ENCODE measurements at regions not wholly inside any gene's neighbourhood (a gene's known extent, or its start where the extent isn't known, plus 50 kb on each side); places are given as distances from the start of the nearest gene placed in this dataset.

DNA sequence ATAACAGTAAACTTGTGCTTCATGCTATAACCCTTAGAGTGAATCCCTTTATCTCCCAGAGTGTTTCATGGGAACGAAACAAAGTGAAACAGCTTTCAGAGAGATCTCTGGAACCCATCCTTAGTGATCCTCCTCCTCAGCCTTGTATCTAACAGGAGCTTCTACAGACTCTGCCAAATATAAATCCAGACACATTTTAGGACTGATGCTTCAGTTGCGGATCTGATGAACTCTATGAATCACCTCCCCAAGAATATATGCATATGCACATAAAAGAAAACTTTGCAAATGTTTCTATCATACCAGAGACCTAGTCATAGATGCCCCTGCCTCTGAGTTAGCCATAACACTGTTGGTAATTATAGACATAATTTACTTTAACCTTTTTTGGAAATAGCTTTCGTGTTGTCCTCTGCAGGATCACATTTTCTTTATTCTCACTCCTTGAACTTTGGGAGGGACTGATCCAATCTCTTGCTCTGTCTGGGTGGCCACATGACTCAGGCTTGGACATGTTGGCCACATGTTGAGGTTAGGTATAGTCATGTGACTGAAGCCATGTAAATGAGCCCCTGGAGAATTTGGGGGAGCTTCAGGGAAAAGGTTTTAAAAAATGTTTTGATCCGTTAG is 306.4 kb upstream of the CNTN3 start:
- TF ChIP-seq EZH2 (IDR thresholded peaks at IDR 0.05; ENCODE audit: borderline replicate concordance, low read depth, low read length, severe bottlenecking) (no peak), POLR2AphosphoS5 (IDR thresholded peaks at IDR 0.05; ENCODE audit: insufficient read depth, low read depth, low read length) (no peak)
- dilution Hi-C loops (cut with MboI; ENCODE audit: extremely low pct_ligation_motif_present, low sequenced_read_pairs) (no loop called here), intact Hi-C loops (cut with micrococcal nuclease) (no loop called here)
- CTCF ChIA-PET: no interaction called here
- no peak overlapping the region for H2AFZ ChIP-seq (ENCODE audit: low read depth, low read length)
- H3K4me1 ChIP-seq (ENCODE audit: control insufficient read depth, extremely low read depth, insufficient read depth, low read length): no peaks in the 10 kb centered on the region
- no peaks in the 10 kb centered on the region for H3K9me1 ChIP-seq (replicated peaks; ENCODE audit: control insufficient read depth, extremely low read depth, insufficient read depth, low read length)
- POLR2A ChIA-PET: no interaction called here
- no peak overlapping the region for H3K9ac ChIP-seq (replicated peaks; ENCODE audit: extremely low read depth, insufficient read depth, low read length)
- no peaks in the 10 kb centered on the region for H3K79me2 ChIP-seq (ENCODE audit: control insufficient read depth, insufficient read depth, low read length)
- no peak overlapping the region for H3K27ac ChIP-seq (ENCODE audit: insufficient read depth, low read depth, low read length)
- DNase-seq (ENCODE audit: low read depth, low spot score) (no peak), FAIRE-seq (no peak)
- H3K36me3 ChIP-seq (ENCODE audit: control insufficient read depth in 2 of 2, extremely low read depth in 1 of 2, insufficient read depth in 2 of 2, low read length in 2 of 2): no peaks in the 10 kb centered on the region
- no peak overlapping the region for H3K4me2 ChIP-seq (ENCODE audit: insufficient read depth, low read length)
- BruUV-seq (replicated peaks): no TSS peak
- peaks cover 5% of the 10 kb centered on the region for H3K9me3 ChIP-seq (replicated peaks; ENCODE audit: control insufficient read depth, insufficient read depth, low read length)
- no peak overlapping the region for H3K4me3 ChIP-seq (replicated peaks in 1 of 3; ENCODE audit: insufficient read depth in 1 of 3, low read depth in 1 of 3, low read length in 3 of 3)
- H4K20me1 ChIP-seq (replicated peaks; ENCODE audit: control insufficient read depth, extremely low read depth, insufficient read depth, low read length): no peaks in the 10 kb centered on the region
- no peaks in the 10 kb centered on the region for H3K27me3 ChIP-seq (ENCODE audit: control insufficient read depth in 2 of 2, insufficient read depth in 2 of 2, low read length in 2 of 2)

- no peaks in the 10 kb centered on the region for H3K9me1 ChIP-seq (replicated peaks; ENCODE audit: control insufficient read depth, extremely low read depth, insufficient read depth, low read length)
- TF ChIP-seq FOS (IDR thresholded peaks at IDR 0.05; ENCODE audit: borderline replicate concordance, insufficient read depth, low read length): no peak
- no peak for TF ChIP-seq POLR2A (IDR thresholded peaks at IDR 0.05; ENCODE audit: low read depth, low read length)
- TF ChIP-seq JUN (IDR thresholded peaks at IDR 0.05; ENCODE audit: borderline replicate concordance, insufficient read depth, insufficient read length, low read depth): no peak
- TF ChIP-seq MAX (IDR thresholded peaks at IDR 0.05; ENCODE audit: insufficient read depth, insufficient read length): no peak
- no peak for TF ChIP-seq GATA2 (IDR thresholded peaks at IDR 0.05; ENCODE audit: insufficient read depth, insufficient read length, low read depth, low read length)
- no peak for TF ChIP-seq EZH2 (IDR thresholded peaks at IDR 0.05; ENCODE audit: borderline replicate concordance, low read depth, low read length, severe bottlenecking)
- no peak for TF ChIP-seq POLR2AphosphoS5 (IDR thresholded peaks at IDR 0.05; ENCODE audit: insufficient read depth, low read depth, low read length)
- no peak for TF ChIP-seq MYC (IDR thresholded peaks at IDR 0.05; ENCODE audit: low read depth, low read length)
- no peak for TF ChIP-seq CTCF (IDR thresholded peaks at IDR 0.05; ENCODE audit: extremely low read depth in 1 of 2, insufficient read depth in 1 of 2, low read depth in 1 of 2, low read length in 2 of 2)
- H3K4me2 ChIP-seq (ENCODE audit: insufficient read depth, low read length): no peak overlapping the region
- dilution Hi-C loops (cut with MboI; ENCODE audit: extremely low pct_ligation_motif_present, low sequenced_read_pairs) (no loop called here), intact Hi-C loops (cut with micrococcal nuclease) (no loop called here)
- H2AFZ ChIP-seq (ENCODE audit: low read depth, low read length): no peak overlapping the region
- DNase-seq (ENCODE audit: low read depth, low spot score) (no peak), FAIRE-seq (no peak)
- BruUV-seq (replicated peaks): no TSS peak
- peaks cover 4% of the 10 kb centered on the region for H3K9me3 ChIP-seq (replicated peaks; ENCODE audit: control insufficient read depth, insufficient read depth, low read length)
- no peak overlapping the region for H3K9ac ChIP-seq (replicated peaks; ENCODE audit: extremely low read depth, insufficient read depth, low read length)
- H3K4me3 ChIP-seq (replicated peaks in 1 of 3; ENCODE audit: insufficient read depth in 1 of 3, low read depth in 1 of 3, low read length in 3 of 3): no peak overlapping the region
- H4K20me1 ChIP-seq (replicated peaks; ENCODE audit: control insufficient read depth, extremely low read depth, insufficient read depth, low read length): no peaks in the 10 kb centered on the region
- no peaks in the 10 kb centered on the region for H3K79me2 ChIP-seq (ENCODE audit: control insufficient read depth, insufficient read depth, low read length)
- ChIA-PET POLR2A (no interaction called here), CTCF (no interaction called here)
- no peaks in the 10 kb centered on the region for H3K4me1 ChIP-seq (ENCODE audit: control insufficient read depth, extremely low read depth, insufficient read depth, low read length)
- H3K27ac ChIP-seq (ENCODE audit: insufficient read depth, low read depth, low read length): no peak overlapping the region
- no peaks in the 10 kb centered on the region for H3K27me3 ChIP-seq (ENCODE audit: control insufficient read depth in 2 of 2, insufficient read depth in 2 of 2, low read length in 2 of 2)
- H3K36me3 ChIP-seq (ENCODE audit: control insufficient read depth in 2 of 2, extremely low read depth in 1 of 2, insufficient read depth in 2 of 2, low read length in 2 of 2): no peaks in the 10 kb centered on the region
Observed at GRCh38 chr3:74916696-74917095, 302.2 kb upstream of the CNTN3 start.
